ENCODE measurements at regions not wholly inside any gene's neighbourhood (a gene's known extent, or its start where the extent isn't known, plus 50 kb on each side); places are given as distances from the start of the nearest gene placed in this dataset.

DNA sequence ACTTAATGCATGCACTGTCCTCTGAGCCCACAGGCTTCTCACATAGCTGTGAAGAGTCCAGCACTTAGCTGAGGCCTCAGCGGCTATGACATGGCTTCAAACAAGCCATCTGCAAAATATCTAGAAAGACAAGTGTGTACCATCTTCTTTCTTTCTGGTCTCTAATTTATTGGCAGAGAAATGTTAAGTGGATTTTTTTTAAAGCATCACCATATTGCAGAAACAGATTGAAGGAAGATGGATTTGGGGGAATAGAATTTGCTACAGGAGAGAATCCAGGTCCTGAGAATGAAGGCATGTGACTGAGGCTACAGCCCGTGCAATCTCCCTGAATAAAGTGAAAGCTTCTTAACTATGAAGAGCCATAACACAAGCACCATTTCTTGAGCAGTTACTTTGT is 567.3 kb downstream of the PDCD6IP start (continued):
- TF ChIP-seq ZBTB40 (IDR thresholded peaks at IDR 0.05; ENCODE audit: borderline replicate concordance) (no peak), SP1 (IDR thresholded peaks at IDR 0.05; ENCODE audit: low read depth, low read length) (no peak), ATF2 (IDR thresholded peaks at IDR 0.05; ENCODE audit: low read length) (no peak), NKRF (conservative IDR thresholded peaks at IDR 0.05) (no peak)

GRCh38 chr3:34367521-34367920 is 569.1 kb downstream of the PDCD6IP start:
- H3K79me2 ChIP-seq (ENCODE audit: control insufficient read depth, insufficient read depth, low read length), result no peaks in the 10 kb centered on the region
- POLR2A ChIA-PET, result no interaction called here
- BruUV-seq (replicated peaks), result no TSS peak
- H2AFZ ChIP-seq (ENCODE audit: control insufficient read depth, low read depth, low read length), result no peak overlapping the region
- intact Hi-C loops (cut with micrococcal nuclease; ENCODE audit: unreplicated experiment), result no loop called here
- H4K20me1 ChIP-seq (ENCODE audit: control insufficient read depth, insufficient read depth), result no peaks in the 10 kb centered on the region
- no peak overlapping the region for H3K9ac ChIP-seq (ENCODE audit: control insufficient read depth, insufficient read depth, low read length)
- CTCF ChIA-PET, result no interaction called here
- RAD21 ChIA-PET (ENCODE audit: unreplicated experiment), result no interaction called here
- FAIRE-seq (no peak), ATAC-seq (no peak), DNase-seq (ENCODE audit: low read depth, low spot score) (no peak)
- no peak overlapping the region for H3K27ac ChIP-seq (ENCODE audit: control insufficient read depth, insufficient read depth)
- SMC1A ChIA-PET (ENCODE audit: uncharacterized antibody, unreplicated experiment), result interaction anchor here (0.6 kb wide), 1 partner anchor 511 kb away, joined by 3 read pairs; no protein-coding TSS in a partner anchor
- H3K4me1 ChIP-seq (ENCODE audit: control insufficient read depth, insufficient read depth, low read length), result no peaks in the 10 kb centered on the region
- in situ Hi-C loops (cut with MboI), result no loop called here
- no peaks in the 10 kb centered on the region for H3K27me3 ChIP-seq (replicated peaks in 1 of 2; ENCODE audit: control insufficient read depth in 2 of 2, insufficient read depth in 2 of 2, low read length in 1 of 2)
- no peaks in the 10 kb centered on the region for H3K36me3 ChIP-seq (ENCODE audit: control insufficient read depth in 2 of 2, insufficient read depth in 2 of 2, low read length in 1 of 2)
- no peak overlapping the region for H3K4me2 ChIP-seq (ENCODE audit: control insufficient read depth, insufficient read depth)
- WGBS (ENCODE audit: insufficient coverage, insufficient replicate concordance, low lambda C conversion rate, missing lambda C conversion rate), result 93% methylated on average over 1 of the region's 1 CpG
- H3K9me3 ChIP-seq (replicated peaks; ENCODE audit: control insufficient read depth, insufficient read depth, low read length), result no peaks in the 10 kb centered on the region; the same call in 2 of the 3 replicates
- H3K4me3 ChIP-seq, result no peak overlapping the region
- TF ChIP-seq, protein P1, sequence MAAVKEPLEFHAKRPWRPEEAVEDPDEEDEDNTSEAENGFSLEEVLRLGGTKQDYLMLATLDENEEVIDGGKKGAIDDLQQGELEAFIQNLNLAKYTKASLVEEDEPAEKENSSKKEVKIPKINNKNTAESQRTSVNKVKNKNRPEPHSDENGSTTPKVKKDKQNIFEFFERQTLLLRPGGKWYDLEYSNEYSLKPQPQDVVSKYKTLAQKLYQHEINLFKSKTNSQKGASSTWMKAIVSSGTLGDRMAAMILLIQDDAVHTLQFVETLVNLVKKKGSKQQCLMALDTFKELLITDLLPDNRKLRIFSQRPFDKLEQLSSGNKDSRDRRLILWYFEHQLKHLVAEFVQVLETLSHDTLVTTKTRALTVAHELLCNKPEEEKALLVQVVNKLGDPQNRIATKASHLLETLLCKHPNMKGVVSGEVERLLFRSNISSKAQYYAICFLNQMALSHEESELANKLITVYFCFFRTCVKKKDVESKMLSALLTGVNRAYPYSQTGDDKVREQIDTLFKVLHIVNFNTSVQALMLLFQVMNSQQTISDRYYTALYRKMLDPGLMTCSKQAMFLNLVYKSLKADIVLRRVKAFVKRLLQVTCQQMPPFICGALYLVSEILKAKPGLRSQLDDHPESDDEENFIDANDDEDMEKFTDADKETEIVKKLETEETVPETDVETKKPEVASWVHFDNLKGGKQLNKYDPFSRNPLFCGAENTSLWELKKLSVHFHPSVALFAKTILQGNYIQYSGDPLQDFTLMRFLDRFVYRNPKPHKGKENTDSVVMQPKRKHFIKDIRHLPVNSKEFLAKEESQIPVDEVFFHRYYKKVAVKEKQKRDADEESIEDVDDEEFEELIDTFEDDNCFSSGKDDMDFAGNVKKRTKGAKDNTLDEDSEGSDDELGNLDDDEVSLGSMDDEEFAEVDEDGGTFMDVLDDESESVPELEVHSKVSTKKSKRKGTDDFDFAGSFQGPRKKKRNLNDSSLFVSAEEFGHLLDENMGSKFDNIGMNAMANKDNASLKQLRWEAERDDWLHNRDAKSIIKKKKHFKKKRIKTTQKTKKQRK (IDR thresholded peaks at IDR 0.05; ENCODE audit: low read depth, low read length), result no peak
- TF ChIP-seq POLR2AphosphoS2 (IDR thresholded peaks at IDR 0.05; ENCODE audit: low read depth, low read length) (no peak), USF1 (IDR thresholded peaks at IDR 0.05; ENCODE audit: borderline replicate concordance, extremely low read length, insufficient read depth, low read depth, low read length) (no peak), E2F4 (IDR thresholded peaks at IDR 0.05; ENCODE audit: low read depth, low read length) (no peak), STAT1 (conservative IDR thresholded peaks at IDR 0.05) (no peak)
